CD4-positive, alpha-beta T cell (primary cell): ENCODE measurements at regions not wholly inside any gene's neighbourhood (a gene's known extent, or its start where the extent isn't known, plus 50 kb on each side); places are given as distances from the start of the nearest gene placed in this dataset.
"Not testable (repeated sequence)": the region's sequence is repeated elsewhere in the genome, so short reads cannot be mapped to it uniquely, and the experiment has no call there.

Experiments used
- ATAC-seq: fragments of 200-7000 bp; cut with Tn5 transposase; one replicate; pipeline ENCODE4 v1.10.0; 2022; ENCODE audit warnings: mild to moderate bottlenecking; ENCODE audit not compliant: poor library complexity
- CTCF ChIA-PET: fragments of 350-600 bp; sonication (Branson Sonifier 250); formaldehyde crosslinking; loops from one replicate; lab custom pipeline; 2021; ENCODE audit warnings: antibody characterized with exemption, inconsistent platforms; lab: Charles Lee
- POLR2A ChIA-PET: fragments of 350-600 bp; sonication (Branson Sonifier 250); formaldehyde crosslinking; loops from one replicate; lab custom pipeline; 2021; ENCODE audit warnings: antibody characterized with exemption, inconsistent platforms; lab: Charles Lee
- DNase-seq, 14 experiments: peaks; one replicate each; pipeline ENCODE4 v3.0.0-alpha.2; 2013 to 2020; ENCODE audit warnings: mixed read lengths in 2 of 14
- H3K27ac ChIP-seq, 2 donors: one replicate each; pipeline versions ENCODE4 v1.5.1 to v1.7.0; 2013; ENCODE audit warnings: low read length in 2 of 2, low read depth in 1 of 2, mild to moderate bottlenecking in 1 of 2
- H3K27me3 ChIP-seq, 2 experiments: 1 replicate in 1 of 2; 2 replicates in 1 of 2; pipeline versions ENCODE4 v1.6.1 to v1.7.0; 2013; ENCODE audit warnings: low read length in 2 of 2, control low read depth in 1 of 2, mild to moderate bottlenecking in 1 of 2, moderate library complexity in 1 of 2; ENCODE audit not compliant: insufficient read depth in 2 of 2, control insufficient read depth in 1 of 2
- H3K36me3 ChIP-seq: one replicate; pipeline ENCODE4 v1.6.1; 2013; ENCODE audit warnings: low read length, control low read depth; ENCODE audit not compliant: insufficient read depth
- H3K4me1 ChIP-seq: one replicate; pipeline ENCODE4 v1.6.1; 2013; ENCODE audit warnings: low read length, control low read depth; ENCODE audit not compliant: insufficient read depth
- H3K4me3 ChIP-seq: one replicate; pipeline ENCODE4 v1.5.1; 2013; ENCODE audit warnings: mild to moderate bottlenecking, low read length, moderate library complexity
- H3K9me3 ChIP-seq, 2 experiments: 1 replicate in 1 of 2; 2 replicates in 1 of 2; pipeline versions ENCODE4 v1.6.1 to v1.7.0; 2013; ENCODE audit warnings: low read length in 2 of 2, mild to moderate bottlenecking in 2 of 2, control low read depth in 1 of 2, moderate library complexity in 1 of 2; ENCODE audit not compliant: control insufficient read depth in 1 of 2, insufficient read depth in 1 of 2
- H3K27ac Mint-ChIP-seq: one replicate; pipeline ENCODE4 v1.8.0; 2020; ENCODE audit warnings: mixed read lengths
- H3K27me3 Mint-ChIP-seq: one replicate; pipeline ENCODE4 v1.8.0; 2021; ENCODE audit warnings: mixed read lengths
- H3K36me3 Mint-ChIP-seq: one replicate; pipeline ENCODE4 v1.8.0; 2021; ENCODE audit warnings: low read depth, mixed read lengths
- H3K4me1 Mint-ChIP-seq: one replicate; pipeline ENCODE4 v1.8.0; 2021; ENCODE audit warnings: low read depth, mixed read lengths
- H3K4me3 Mint-ChIP-seq: one replicate; pipeline ENCODE4 v1.8.0; 2020; ENCODE audit warnings: mild to moderate bottlenecking, mixed read lengths
- H3K9me3 Mint-ChIP-seq: one replicate; pipeline ENCODE4 v1.8.0; 2020; ENCODE audit warnings: mixed read lengths
- intact Hi-C, 2 experiments: fragments of 100-400 bp; cut with DNase I in 1 of 2; cut with micrococcal nuclease in 1 of 2; formaldehyde crosslinking; loops; one replicate each; pipeline versions ENCODE4 v1.15.1 to v1.9.0; 2023 to 2025; cut with DNase I, micrococcal nuclease
- TF ChIP-seq, protein P1 (sequence below): fragments of 200-600 bp; IDR thresholded peaks from one replicate; pipeline ENCODE4 v1.8.0; 2022; ENCODE audit warnings: antibody characterized with exemption, mild to moderate bottlenecking

DNA sequence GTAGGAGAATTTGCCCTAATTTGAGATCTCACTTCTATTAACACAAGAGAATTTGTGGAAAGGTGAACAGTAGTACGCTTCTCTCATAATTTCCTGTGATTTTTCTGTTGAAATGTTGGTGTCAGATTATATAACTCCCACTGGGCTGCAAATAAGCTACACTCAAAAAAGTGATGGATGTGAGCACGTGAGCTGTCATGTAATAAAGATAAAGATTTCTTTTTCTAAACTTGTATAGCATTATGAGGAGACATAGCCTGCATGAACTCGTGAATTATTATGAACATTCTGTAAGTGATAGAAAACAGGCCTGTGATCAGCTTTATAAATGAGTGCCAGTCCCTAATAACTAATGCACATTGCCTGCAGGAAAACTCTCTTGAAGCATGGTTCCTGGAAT is 356.6 kb upstream of the ACTRT1 start:
- H3K36me3 Mint-ChIP-seq: no peaks in the 10 kb centered on the region
- Histone ChIP-seq H3K27ac (no peak overlapping the region), H3K27me3 (no peaks in the 10 kb centered on the region), H3K4me3 (no peak overlapping the region), H3K9me3 (no peaks in the 10 kb centered on the region), H3K36me3 (no peaks in the 10 kb centered on the region), H3K4me1 (no peaks in the 10 kb centered on the region)
- no peak for DNase-seq
- H3K4me3 Mint-ChIP-seq: no peak overlapping the region
- H3K27me3 Mint-ChIP-seq: no peaks in the 10 kb centered on the region
- ATAC-seq: no peak
- no peaks in the 10 kb centered on the region for H3K9me3 Mint-ChIP-seq
- H3K27ac Mint-ChIP-seq: no peak overlapping the region
- TF ChIP-seq, protein P1, sequence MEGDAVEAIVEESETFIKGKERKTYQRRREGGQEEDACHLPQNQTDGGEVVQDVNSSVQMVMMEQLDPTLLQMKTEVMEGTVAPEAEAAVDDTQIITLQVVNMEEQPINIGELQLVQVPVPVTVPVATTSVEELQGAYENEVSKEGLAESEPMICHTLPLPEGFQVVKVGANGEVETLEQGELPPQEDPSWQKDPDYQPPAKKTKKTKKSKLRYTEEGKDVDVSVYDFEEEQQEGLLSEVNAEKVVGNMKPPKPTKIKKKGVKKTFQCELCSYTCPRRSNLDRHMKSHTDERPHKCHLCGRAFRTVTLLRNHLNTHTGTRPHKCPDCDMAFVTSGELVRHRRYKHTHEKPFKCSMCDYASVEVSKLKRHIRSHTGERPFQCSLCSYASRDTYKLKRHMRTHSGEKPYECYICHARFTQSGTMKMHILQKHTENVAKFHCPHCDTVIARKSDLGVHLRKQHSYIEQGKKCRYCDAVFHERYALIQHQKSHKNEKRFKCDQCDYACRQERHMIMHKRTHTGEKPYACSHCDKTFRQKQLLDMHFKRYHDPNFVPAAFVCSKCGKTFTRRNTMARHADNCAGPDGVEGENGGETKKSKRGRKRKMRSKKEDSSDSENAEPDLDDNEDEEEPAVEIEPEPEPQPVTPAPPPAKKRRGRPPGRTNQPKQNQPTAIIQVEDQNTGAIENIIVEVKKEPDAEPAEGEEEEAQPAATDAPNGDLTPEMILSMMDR: no peak
- ChIA-PET CTCF (no interaction called here), POLR2A (no interaction called here)
- no peaks in the 10 kb centered on the region for H3K4me1 Mint-ChIP-seq
- intact Hi-C loops: no loop called here

DNA sequence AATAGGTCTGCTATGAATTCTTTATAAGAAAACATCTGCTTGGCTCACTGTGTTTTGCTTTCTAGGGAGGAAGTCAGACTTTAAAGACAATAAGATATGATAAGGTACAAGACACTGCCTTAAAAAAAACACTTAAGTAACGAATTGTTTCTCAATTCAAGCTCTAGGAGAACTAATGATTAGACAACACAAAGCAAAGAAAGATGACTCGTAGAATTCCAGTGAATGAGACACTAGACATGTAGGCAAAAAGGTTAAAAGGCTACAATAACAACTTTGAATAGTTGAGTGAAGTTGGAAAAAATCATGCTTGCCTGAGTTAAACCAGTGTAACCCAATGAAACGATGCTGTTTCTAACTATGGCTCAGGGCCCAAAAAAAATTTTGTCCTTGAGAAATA is 344.4 kb upstream of the ACTRT1 start:
- Histone ChIP-seq H3K27ac (no peak overlapping the region), H3K4me1 (no peaks in the 10 kb centered on the region), H3K36me3 (no peaks in the 10 kb centered on the region), H3K4me3 (no peak overlapping the region), H3K9me3 (no peaks in the 10 kb centered on the region), H3K27me3 (no peaks in the 10 kb centered on the region)
- intact Hi-C loops: no loop called here
- no peak overlapping the region for H3K27ac Mint-ChIP-seq
- CTCF ChIA-PET: no interaction called here
- no peaks in the 10 kb centered on the region for H3K9me3 Mint-ChIP-seq
- H3K4me3 Mint-ChIP-seq: no peak overlapping the region
- H3K4me1 Mint-ChIP-seq: no peaks in the 10 kb centered on the region
- ATAC-seq (no peak), DNase-seq (no peak)
- POLR2A ChIA-PET: no interaction called here
- TF ChIP-seq, protein P1: no peak
- no peaks in the 10 kb centered on the region for H3K36me3 Mint-ChIP-seq
- H3K27me3 Mint-ChIP-seq: no peaks in the 10 kb centered on the region

GRCh38 chrX:128383846-128384245 is 331.6 kb upstream of the ACTRT1 start:
- CTCF ChIA-PET, H3K27ac ChIP-seq, H3K27me3 ChIP-seq, H3K9me3 Mint-ChIP-seq, H3K27me3 Mint-ChIP-seq, H3K4me1 ChIP-seq, DNase-seq, intact Hi-C loops, ATAC-seq, H3K4me3 ChIP-seq, H3K36me3 ChIP-seq, POLR2A ChIA-PET, H3K9me3 ChIP-seq, H3K4me1 Mint-ChIP-seq, H3K27ac Mint-ChIP-seq, H3K36me3 Mint-ChIP-seq, H3K4me3 Mint-ChIP-seq: not testable (repeated sequence)

DNA sequence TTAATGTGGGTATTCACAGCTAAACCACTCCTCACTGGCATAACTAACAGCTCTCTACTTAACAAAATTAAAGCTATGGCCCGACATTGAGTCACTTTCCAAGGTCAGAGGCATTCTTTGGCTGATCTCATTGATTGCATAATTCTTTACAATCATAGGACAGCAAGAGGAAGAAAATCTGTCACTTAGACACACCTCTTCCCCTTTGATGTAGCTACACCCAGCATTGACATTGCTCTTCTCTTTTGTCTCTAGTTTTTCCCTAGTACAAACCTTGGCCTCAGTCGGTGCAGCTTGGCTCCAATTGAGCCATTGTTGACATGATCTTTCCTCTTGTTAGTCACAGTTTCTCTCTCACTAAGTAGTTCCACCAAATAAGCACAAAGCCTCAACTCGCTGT is 313.3 kb upstream of the ACTRT1 start:
- Histone ChIP-seq H3K27me3 (no peaks in the 10 kb centered on the region), H3K27ac (no peak overlapping the region), H3K4me3 (no peak overlapping the region), H3K9me3 (no peaks in the 10 kb centered on the region), H3K36me3 (no peaks in the 10 kb centered on the region), H3K4me1 (no peaks in the 10 kb centered on the region)
- no peaks in the 10 kb centered on the region for H3K36me3 Mint-ChIP-seq
- TF ChIP-seq, protein P1: no peak
- H3K4me3 Mint-ChIP-seq: no peak overlapping the region
- no peaks in the 10 kb centered on the region for H3K9me3 Mint-ChIP-seq
- no peak overlapping the region for H3K27ac Mint-ChIP-seq
- ChIA-PET POLR2A (no interaction called here), CTCF (no interaction called here)
- DNase-seq (no peak), ATAC-seq (no peak)
- intact Hi-C loops: no loop called here
- H3K4me1 Mint-ChIP-seq: no peaks in the 10 kb centered on the region
- no peaks in the 10 kb centered on the region for H3K27me3 Mint-ChIP-seq
